ENCODE measurements at regions not wholly inside any gene's neighbourhood (a gene's known extent, or its start where the extent isn't known, plus 50 kb on each side); places are given as distances from the start of the nearest gene placed in this dataset.

DNA sequence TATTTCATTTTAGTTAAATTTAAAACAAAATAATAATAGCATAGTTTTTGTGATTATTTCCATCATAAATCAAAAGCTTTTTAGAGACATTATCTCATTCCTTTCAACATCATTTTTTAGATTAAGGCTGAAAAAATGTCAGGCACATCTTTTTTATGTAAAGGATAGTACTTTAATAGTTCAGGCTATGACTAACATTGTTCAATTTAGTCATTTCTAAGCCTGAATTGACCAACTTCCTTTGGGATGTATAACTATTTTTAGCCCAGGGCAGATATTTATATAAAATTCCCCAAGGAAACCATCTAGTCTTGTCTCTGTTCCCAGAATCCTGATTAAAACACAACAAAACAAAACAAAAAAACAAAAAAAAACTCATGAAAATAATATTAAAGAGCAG lies 145.6 kb upstream of the PCDH18 start:
- Histone ChIP-seq H3K27ac (no peak overlapping the region), H3K27me3 (no peaks in the 10 kb centered on the region), H3K4me3 (no peak overlapping the region), H3K4me1 (no peaks in the 10 kb centered on the region), H3K36me3 (no peaks in the 10 kb centered on the region), H3K9me3 (peaks cover 0 to 3% (median 0%) of the 10 kb centered on the region in 4 donors)
- TF ChIP-seq POLR2A (IDR thresholded peaks at IDR 0.05) (no peak), EP300 (IDR thresholded peaks at IDR 0.05) (no peak), POLR2AphosphoS5 (IDR thresholded peaks at IDR 0.05) (no peak), CTCF (IDR thresholded peaks at IDR 0.05) (no peak)
- intact Hi-C loops (cut with DNase I; ENCODE audit: low total_unique reads): no loop called here
- peak in 1 of 2 donors; percentile 13 for DNase-seq

DNA sequence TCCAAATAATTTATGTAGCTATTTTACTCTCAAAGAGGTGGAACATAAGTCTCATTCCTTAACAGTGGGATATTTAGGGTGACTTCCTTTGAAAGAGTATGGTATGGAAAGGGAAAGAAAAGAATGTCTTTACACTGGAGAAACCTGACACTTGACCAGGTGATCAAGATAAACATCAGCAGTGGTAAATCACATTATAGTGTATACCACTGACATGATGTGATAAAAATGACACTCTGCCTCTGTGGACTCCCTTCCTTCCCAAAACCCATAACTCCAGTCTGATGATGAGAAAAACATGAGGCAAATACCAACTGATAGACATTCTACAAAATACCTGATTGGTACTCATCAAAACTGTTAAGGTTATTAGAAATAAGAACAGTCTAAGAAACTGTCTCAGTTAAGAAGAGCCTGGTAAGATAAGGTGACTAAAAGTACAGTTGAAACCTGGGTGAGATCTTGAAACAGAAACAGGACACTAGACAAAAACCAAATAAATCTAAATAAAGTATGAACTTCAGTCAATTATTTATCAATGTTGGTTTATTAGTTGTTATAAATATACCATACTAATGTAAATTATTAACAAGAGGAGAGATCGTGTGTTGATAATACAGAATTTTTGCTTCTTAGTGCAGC lies 144.2 kb upstream of the PCDH18 start:
- WGBS, 5 donors: 68 to 80% (median 74%) methylated on average over 1 of the region's 1 CpG
- Histone ChIP-seq H3K9me3 (peaks cover 0 to 3% (median 0%) of the 10 kb centered on the region in 4 donors), H3K27me3 (no peaks in the 10 kb centered on the region), H3K4me3 (no peak overlapping the region), H3K27ac (no peak overlapping the region), H3K36me3 (no peaks in the 10 kb centered on the region), H3K4me1 (no peaks in the 10 kb centered on the region)
- TF ChIP-seq POLR2AphosphoS5 (IDR thresholded peaks at IDR 0.05) (no peak), POLR2A (IDR thresholded peaks at IDR 0.05) (no peak), EP300 (IDR thresholded peaks at IDR 0.05) (no peak), CTCF (IDR thresholded peaks at IDR 0.05) (no peak)
- DNase-seq: no peak
- intact Hi-C loops (cut with DNase I; ENCODE audit: low total_unique reads): no loop called here

DNA sequence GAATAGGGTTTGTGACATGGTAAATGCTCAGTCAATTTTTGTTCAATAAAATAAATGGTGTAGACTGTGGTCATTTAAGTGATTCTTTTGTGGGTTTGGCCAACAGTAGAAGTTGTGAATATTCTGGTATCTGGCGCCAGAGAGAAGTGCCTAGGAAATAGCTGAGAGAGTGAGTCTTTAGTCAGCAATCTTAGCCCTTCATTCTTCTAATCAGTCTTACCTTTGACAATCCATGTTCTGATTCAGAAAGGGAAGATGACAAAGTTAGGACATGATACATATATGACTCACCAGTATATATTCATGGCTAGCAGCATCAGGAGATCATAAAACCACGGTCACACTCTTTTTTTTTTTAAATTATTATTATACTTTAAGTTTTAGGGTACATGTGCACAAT lies 141.8 kb upstream of the PCDH18 start:
- H3K4me1 ChIP-seq: no peaks in the 10 kb centered on the region
- no peaks in the 10 kb centered on the region for H3K27me3 ChIP-seq
- peaks cover 0 to 3% (median 0%) of the 10 kb centered on the region in 4 donors for H3K9me3 ChIP-seq
- TF ChIP-seq POLR2AphosphoS5 (IDR thresholded peaks at IDR 0.05) (no peak), POLR2A (IDR thresholded peaks at IDR 0.05) (no peak), EP300 (IDR thresholded peaks at IDR 0.05) (no peak), CTCF (IDR thresholded peaks at IDR 0.05) (no peak)
- H3K4me3 ChIP-seq: no peak overlapping the region
- no peaks in the 10 kb centered on the region for H3K36me3 ChIP-seq
- 71 to 88% (median 78%) methylated on average over 2 of the region's 2 CpGs for WGBS, 5 donors
- no peak for DNase-seq
- intact Hi-C loops (cut with DNase I; ENCODE audit: low total_unique reads): no loop called here
- H3K27ac ChIP-seq: no peak overlapping the region

DNA sequence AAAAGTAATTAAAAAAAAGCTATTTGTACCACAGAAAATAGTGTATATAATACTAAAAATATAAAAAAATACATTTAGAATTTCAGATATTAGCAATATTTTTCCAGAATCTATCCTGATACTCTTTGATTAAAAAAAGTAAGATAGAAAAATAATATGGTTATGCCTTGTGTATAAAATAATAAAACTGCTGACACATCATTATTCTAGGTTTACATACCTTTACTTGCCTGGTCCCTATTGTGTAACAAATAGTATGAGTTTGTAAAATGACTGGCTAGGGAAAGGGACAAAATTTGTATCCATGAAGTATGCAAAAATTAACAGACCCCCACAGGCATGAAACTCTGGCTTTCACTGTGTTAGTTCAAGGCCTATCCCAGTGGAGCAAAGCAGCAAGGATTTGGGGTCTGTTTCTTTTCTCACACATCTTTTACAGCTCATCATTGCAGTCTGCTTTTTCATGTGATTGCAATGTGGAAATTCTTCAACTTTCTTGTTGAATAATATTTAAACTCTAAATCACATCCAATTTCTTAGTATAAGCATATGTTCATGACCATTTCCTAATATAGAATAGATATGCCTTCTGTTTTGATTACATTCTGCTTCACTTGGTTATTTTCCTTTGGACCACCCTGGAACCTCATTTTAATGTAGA lies 136.7 kb upstream of the PCDH18 start:
- Histone ChIP-seq H3K27me3 (no peaks in the 10 kb centered on the region), H3K4me1 (peaks cover 0 to 8% (median 3%) of the 10 kb centered on the region in 4 donors), H3K27ac (no peak overlapping the region), H3K4me3 (no peak overlapping the region), H3K9me3 (no peaks in the 10 kb centered on the region), H3K36me3 (no peaks in the 10 kb centered on the region)
- TF ChIP-seq POLR2A (IDR thresholded peaks at IDR 0.05) (no peak), EP300 (IDR thresholded peaks at IDR 0.05) (no peak), POLR2AphosphoS5 (IDR thresholded peaks at IDR 0.05) (no peak), CTCF (IDR thresholded peaks at IDR 0.05) (no peak)
- peak in 1 of 2 donors; percentile 52 for DNase-seq
- intact Hi-C loops (cut with DNase I; ENCODE audit: low total_unique reads): no loop called here

Data from stomach (tissue), 8 donors.